ENCODE measurements at regions not wholly inside any gene's neighbourhood (a gene's known extent, or its start where the extent isn't known, plus 50 kb on each side); places are given as distances from the start of the nearest gene placed in this dataset.
A peak's percentile ranks its signal among the peaks of the same experiment; 100 is the strongest.
"Not testable (repeated sequence)": the region's sequence is repeated elsewhere in the genome, so short reads cannot be mapped to it uniquely, and the experiment has no call there.

- H3K4me3 ChIP-seq (ENCODE audit: low read depth, low read length); DNase-seq (ENCODE audit: low read depth, low spot score); in situ Hi-C loops (cut with HindIII; ENCODE audit: low sequenced_read_pairs): not testable (repeated sequence)
Observed at GRCh38 chrX:123788193-123788592, 55.3 kb upstream of the THOC2 start.

- H3K4me3 ChIP-seq (ENCODE audit: low read depth, low read length): no peak overlapping the region
- no peak for TF ChIP-seq CTCF (IDR thresholded peaks at IDR 0.05; ENCODE audit: low read depth, low read length)
Observed at GRCh38 chrX:123788744-123789143, 55.9 kb upstream of the THOC2 start.

GRCh38 chrX:123797543-123798447, 62.1 kb upstream of the XIAP start:
- TF ChIP-seq CTCF (IDR thresholded peaks at IDR 0.05; ENCODE audit: low read depth, low read length): no peak
- no peak overlapping the region for H3K4me3 ChIP-seq (ENCODE audit: low read depth, low read length)
- in situ Hi-C loops (cut with HindIII; ENCODE audit: low sequenced_read_pairs): no loop called here
- no peak for DNase-seq (ENCODE audit: low read depth, low spot score)

More at GRCh38 chrX:123788744-123789143, 55.9 kb upstream of the THOC2 start:
- DNase-seq (ENCODE audit: low read depth, low spot score): no peak
- in situ Hi-C loops (cut with HindIII; ENCODE audit: low sequenced_read_pairs): no loop called here

- H3K4me3 ChIP-seq (ENCODE audit: low read depth, low read length); in situ Hi-C loops (cut with HindIII; ENCODE audit: low sequenced_read_pairs); DNase-seq (ENCODE audit: low read depth, low spot score): not testable (repeated sequence)
Observed at GRCh38 chrX:123798706-123799430, 61.0 kb upstream of the XIAP start.

GRCh38 chrX:123801901-123802300, 58.0 kb upstream of the XIAP start:
- H3K4me3 ChIP-seq (ENCODE audit: low read depth, low read length): no peak overlapping the region
- in situ Hi-C loops (cut with HindIII; ENCODE audit: low sequenced_read_pairs): no loop called here
- no peak for TF ChIP-seq CTCF (IDR thresholded peaks at IDR 0.05; ENCODE audit: low read depth, low read length)
- DNase-seq (ENCODE audit: low read depth, low spot score): no peak

GRCh38 chrX:123803331-123803983, 56.4 kb upstream of the XIAP start:
- DNase-seq (ENCODE audit: low read depth, low spot score): peak; percentile 72
- no peak for TF ChIP-seq CTCF (IDR thresholded peaks at IDR 0.05; ENCODE audit: low read depth, low read length)
- H3K4me3 ChIP-seq (ENCODE audit: low read depth, low read length): no peak overlapping the region
- in situ Hi-C loops (cut with HindIII; ENCODE audit: low sequenced_read_pairs): no loop called here

GRCh38 chrX:123803984-123804365, 55.9 kb upstream of the XIAP start:
- DNase-seq (ENCODE audit: low read depth, low spot score); H3K4me3 ChIP-seq (ENCODE audit: low read depth, low read length); in situ Hi-C loops (cut with HindIII; ENCODE audit: low sequenced_read_pairs): not testable (repeated sequence)

Data from astrocyte of the spinal cord (primary cell).